Heart left ventricle (tissue), 16 donors: ENCODE measurements at regions not wholly inside any gene's neighbourhood (a gene's known extent, or its start where the extent isn't known, plus 50 kb on each side); places are given as distances from the start of the nearest gene placed in this dataset.

Source experiments
- ATAC-seq, 4 donors: fragments of 200-7000 bp; cut with Tn5 transposase; one replicate each; pipeline ENCODE4 v1.9.1; 2020 to 2022; ENCODE audit warnings: moderate library complexity in 4 of 4, mild to moderate bottlenecking in 3 of 4, moderate number of reproducible peaks in 1 of 4
- DNase-seq, 5 donors: peaks; one replicate each; pipeline ENCODE4 v3.0.0-alpha.2; 2020
- H3K27ac ChIP-seq, 12 donors: fragments of 200-600 bp; sonication (generic) in 4 of 12; one replicate each; pipeline versions ENCODE4 v1.5.0 to v1.8.0; 2016 to 2022; ENCODE audit warnings: mild to moderate bottlenecking in 2 of 12
- H3K27me3 ChIP-seq, 9 donors: fragments of 200-600 bp; sonication (generic) in 2 of 9; one replicate each; pipeline versions ENCODE4 v1.5.1 to v1.8.0; 2016 to 2022; ENCODE audit warnings: mild to moderate bottlenecking in 3 of 9
- H3K36me3 ChIP-seq, 9 donors: fragments of 200-600 bp; sonication (generic) in 2 of 9; one replicate each; pipeline versions ENCODE4 v1.5.0 to v1.8.0; 2018 to 2022; ENCODE audit warnings: mild to moderate bottlenecking in 2 of 9
- H3K4me1 ChIP-seq, 12 donors: fragments of 200-600 bp; sonication (generic) in 4 of 12; one replicate each; pipeline versions ENCODE4 v1.5.0 to v1.8.0; 2016 to 2022; ENCODE audit warnings: mild to moderate bottlenecking in 3 of 12
- H3K4me3 ChIP-seq, 12 donors: fragments of 200-600 bp; sonication (generic) in 4 of 12; one replicate each; pipeline versions ENCODE4 v1.5.0 to v1.8.0; 2017 to 2022; ENCODE audit warnings: mild to moderate bottlenecking in 9 of 12, moderate library complexity in 4 of 12
- H3K9me3 ChIP-seq, 12 donors: fragments of 200-600 bp; sonication (generic) in 4 of 12; one replicate each; pipeline versions ENCODE4 v1.5.0 to v1.8.0; 2016 to 2022; ENCODE audit warnings: mild to moderate bottlenecking in 1 of 12
- POLR2A ChIP-seq, 2 donors: fragments of 450-650 bp; IDR thresholded peaks; one replicate each; pipeline ENCODE4 v1.6.1; 2017; ENCODE audit warnings: antibody characterized with exemption in 2 of 2, mild to moderate bottlenecking in 2 of 2, moderate library complexity in 2 of 2
- WGBS, 4 donors: extraction: QIAGEN DNeasy Blood & Tissue Kit in 2 of 4; methylation state at CpG; one replicate each; pipeline versions ENCODE4 v1.1.5 to v1.1.7; 2013 to 2018; 5-methylcytosine and 5-hydroxymethylcytosine counted together
- intact Hi-C, 10 donors: fragments of 100-400 bp; cut with DNase I; formaldehyde crosslinking; loops; one replicate each; pipeline versions ENCODE4 v1.11.1 to v1.14.2; 2022
- TF ChIP-seq, protein P1 (sequence below), 12 donors: fragments of 200-600 bp; sonication (generic) in 4 of 12; IDR thresholded peaks; one replicate each; pipeline versions ENCODE4 v1.5.0 to v1.8.0; 2018 to 2022; ENCODE audit warnings: antibody characterized with exemption in 12 of 12, mild to moderate bottlenecking in 5 of 12
- donor health status: ischemic (EF 13 %, LVEDD 7.1; RV severe dilation, severe dysfunction).
- donor health status: healthy with polysubstance abuse.
- donor health status: DM: no; HTN: yes; CAD: no.
- donor health status: DM: no; HTN: no; CAD: no.
- donor health status: ischemic (EF 25% LVEDD 6.9; RV normal size, moderate dysfunction).
- donor health status: ischemic (EF 25% LVEDD 5.7; RV mildly dilated, moderate dysfunction).
- donor health status: healthy.
- donor health status: DM: yes; HTN: yes; CAD: no.
- donor health status: ischemic (EF 35%, LVEDD 5.7; RV mildly dilated, moderate dysfunction).
- donor health status: nonischemic (EF 11% LVEDD 7.7; RV severe dilation, severe dysfunction).
- donor health status: DM: yes; HTN: yes; CAD: no.
- donor health status: PGD.
- donor health status: ischemic (EF 29% LVEDD 5.4; RV normal size, mild dysfunction).
- donor health status: nonischemic (EF 23%, LVEDD 6.1; RV moderate dilation, normal function).

- H3K4me1 ChIP-seq = no peaks in the 10 kb centered on the region
- whole genome bisulfite sequencing, 4 donors = 74 to 83% (median 79%) methylated on average over 1 of the region's 1 CpG
- no peaks in the 10 kb centered on the region for H3K27me3 ChIP-seq
- no peak for DNase-seq
- H3K27ac ChIP-seq = no peak overlapping the region
- no peak overlapping the region for H3K4me3 ChIP-seq
- no peaks in the 10 kb centered on the region for H3K9me3 ChIP-seq
- no peaks in the 10 kb centered on the region for H3K36me3 ChIP-seq
- intact Hi-C loops = no loop called here
- ATAC-seq = no peak
- TF ChIP-seq POLR2A (IDR thresholded peaks at IDR 0.05) = no peak
- TF ChIP-seq, protein P1, sequence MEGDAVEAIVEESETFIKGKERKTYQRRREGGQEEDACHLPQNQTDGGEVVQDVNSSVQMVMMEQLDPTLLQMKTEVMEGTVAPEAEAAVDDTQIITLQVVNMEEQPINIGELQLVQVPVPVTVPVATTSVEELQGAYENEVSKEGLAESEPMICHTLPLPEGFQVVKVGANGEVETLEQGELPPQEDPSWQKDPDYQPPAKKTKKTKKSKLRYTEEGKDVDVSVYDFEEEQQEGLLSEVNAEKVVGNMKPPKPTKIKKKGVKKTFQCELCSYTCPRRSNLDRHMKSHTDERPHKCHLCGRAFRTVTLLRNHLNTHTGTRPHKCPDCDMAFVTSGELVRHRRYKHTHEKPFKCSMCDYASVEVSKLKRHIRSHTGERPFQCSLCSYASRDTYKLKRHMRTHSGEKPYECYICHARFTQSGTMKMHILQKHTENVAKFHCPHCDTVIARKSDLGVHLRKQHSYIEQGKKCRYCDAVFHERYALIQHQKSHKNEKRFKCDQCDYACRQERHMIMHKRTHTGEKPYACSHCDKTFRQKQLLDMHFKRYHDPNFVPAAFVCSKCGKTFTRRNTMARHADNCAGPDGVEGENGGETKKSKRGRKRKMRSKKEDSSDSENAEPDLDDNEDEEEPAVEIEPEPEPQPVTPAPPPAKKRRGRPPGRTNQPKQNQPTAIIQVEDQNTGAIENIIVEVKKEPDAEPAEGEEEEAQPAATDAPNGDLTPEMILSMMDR (IDR thresholded peaks at IDR 0.05) = no peak
Measured at GRCh38 chr11:25776238-25776637, 555.7 kb upstream of the ANO3 start.

GRCh38 chr11:25777343-25777742 lies 554.6 kb upstream of the ANO3 start:
- no peaks in the 10 kb centered on the region for H3K36me3 ChIP-seq
- no peak for TF ChIP-seq POLR2A (IDR thresholded peaks at IDR 0.05)
- TF ChIP-seq, protein P1 (IDR thresholded peaks at IDR 0.05) = no peak
- no peak overlapping the region for H3K27ac ChIP-seq
- WGBS, 4 donors = 63 to 80% (median 75%) methylated on average over 2 of the region's 2 CpGs
- H3K4me1 ChIP-seq = no peaks in the 10 kb centered on the region
- intact Hi-C loops = no loop called here
- H3K4me3 ChIP-seq = no peak overlapping the region
- no peaks in the 10 kb centered on the region for H3K27me3 ChIP-seq
- no peak for DNase-seq
- ATAC-seq = no peak
- H3K9me3 ChIP-seq = peaks cover 0 to 2% (median 0%) of the 10 kb centered on the region in 12 donors

DNA sequence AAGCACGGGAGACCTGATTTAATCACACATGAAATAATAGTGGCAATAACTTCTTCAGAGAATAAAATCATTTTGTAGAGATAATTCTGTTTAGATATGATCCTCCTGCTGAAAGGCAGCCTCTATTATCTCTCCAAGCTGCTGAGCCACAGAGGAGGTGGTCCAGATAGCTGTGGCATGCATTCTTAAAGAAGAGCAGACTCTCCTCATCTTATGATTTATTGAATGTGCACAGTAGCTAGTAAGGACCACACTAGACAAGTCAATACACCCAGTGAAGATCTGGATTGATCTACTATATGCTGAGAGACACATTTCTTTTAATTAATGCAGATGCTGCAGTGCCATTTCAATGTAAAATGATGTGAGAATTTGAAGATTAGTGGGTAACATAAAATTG lies 552.9 kb upstream of the ANO3 start:
- DNase-seq = no peak
- H3K9me3 ChIP-seq = peaks cover 0 to 7% (median 0%) of the 10 kb centered on the region in 12 donors
- H3K27me3 ChIP-seq = no peaks in the 10 kb centered on the region
- ATAC-seq = no peak
- H3K27ac ChIP-seq = no peak overlapping the region
- no peaks in the 10 kb centered on the region for H3K36me3 ChIP-seq
- WGBS, 4 donors = 46 to 61% (median 51%) methylated on average over 1 of the region's 1 CpG
- no peak overlapping the region for H3K4me3 ChIP-seq
- intact Hi-C loops = no loop called here
- TF ChIP-seq POLR2A (IDR thresholded peaks at IDR 0.05) = no peak
- TF ChIP-seq, protein P1 (IDR thresholded peaks at IDR 0.05) = no peak
- H3K4me1 ChIP-seq = no peaks in the 10 kb centered on the region

DNA sequence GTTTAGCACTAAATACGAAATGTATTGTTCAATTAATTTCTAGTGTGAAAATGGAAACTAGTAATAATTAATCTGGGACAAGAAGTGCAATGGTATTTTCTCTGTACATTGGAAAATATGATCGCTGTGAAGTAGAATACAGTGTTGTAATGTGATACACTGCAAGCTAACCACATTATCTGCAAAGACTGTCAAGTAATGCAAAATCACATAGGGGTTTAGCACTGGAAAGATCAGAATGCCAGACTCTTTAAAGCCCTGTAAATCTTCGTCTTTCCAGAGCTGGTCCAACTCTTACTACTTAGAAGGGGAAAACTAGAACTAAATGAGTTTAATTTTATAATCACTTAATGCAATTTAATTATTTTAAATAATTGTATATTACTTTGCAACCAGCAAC lies 544.5 kb upstream of the ANO3 start:
- Histone ChIP-seq H3K27me3 (no peaks in the 10 kb centered on the region), H3K36me3 (no peaks in the 10 kb centered on the region), H3K4me1 (no peaks in the 10 kb centered on the region), H3K27ac (no peak overlapping the region), H3K9me3 (peaks cover 0 to 7% (median 0%) of the 10 kb centered on the region in 12 donors), H3K4me3 (no peak overlapping the region)
- DNase-seq (no peak), ATAC-seq (no peak)
- WGBS, 4 donors = 32 to 50% (median 41%) methylated on average over 3 of the region's 3 CpGs
- TF ChIP-seq, protein P1 (IDR thresholded peaks at IDR 0.05) = no peak
- no peak for TF ChIP-seq POLR2A (IDR thresholded peaks at IDR 0.05)
- intact Hi-C loops = no loop called here
